ENCODE measurements at regions not wholly inside any gene's neighbourhood (a gene's known extent, or its start where the extent isn't known, plus 50 kb on each side); places are given as distances from the start of the nearest gene placed in this dataset.

DNA sequence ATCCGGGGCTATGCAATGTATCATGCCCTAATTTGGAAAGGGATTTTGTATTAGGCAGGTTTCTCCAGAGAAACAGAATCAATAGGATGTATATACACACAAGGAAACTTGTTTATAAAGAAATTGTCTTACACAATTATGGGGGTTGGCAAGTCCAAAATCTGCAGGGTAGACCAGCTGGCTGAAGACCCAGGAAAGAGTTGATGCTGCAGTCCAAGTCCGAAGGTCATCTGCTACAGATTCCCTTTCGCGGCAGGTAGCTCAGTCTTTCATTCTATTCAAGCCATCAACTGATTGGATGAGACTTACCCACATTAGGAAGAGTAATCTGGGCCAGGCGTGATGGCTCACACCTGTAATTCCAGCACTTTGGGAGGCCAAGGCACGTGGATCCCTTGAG lies 54.6 kb upstream of the CXADR start:
- TF ChIP-seq POLR2A (IDR thresholded peaks at IDR 0.05; ENCODE audit: low read depth, low read length) (no peak), POLR2AphosphoS5 (IDR thresholded peaks at IDR 0.05; ENCODE audit: low read depth, low read length) (no peak), PAX5 (IDR thresholded peaks at IDR 0.05; ENCODE audit: insufficient read depth, low read length, severe bottlenecking) (no peak), TAF1 (IDR thresholded peaks at IDR 0.05; ENCODE audit: low read depth, low read length) (no peak)
